GM21717 (cell line): ENCODE measurements at regions not wholly inside any gene's neighbourhood (a gene's known extent, or its start where the extent isn't known, plus 50 kb on each side); places are given as distances from the start of the nearest gene placed in this dataset.

Experiments used
- ATAC-seq: cut with Tn5 transposase; IDR thresholded peaks from one replicate; pipeline ENCODE4 v1.9.1; 2021; ENCODE audit warnings: mild to moderate bottlenecking, moderate library complexity; ENCODE audit not compliant: unreplicated experiment

DNA sequence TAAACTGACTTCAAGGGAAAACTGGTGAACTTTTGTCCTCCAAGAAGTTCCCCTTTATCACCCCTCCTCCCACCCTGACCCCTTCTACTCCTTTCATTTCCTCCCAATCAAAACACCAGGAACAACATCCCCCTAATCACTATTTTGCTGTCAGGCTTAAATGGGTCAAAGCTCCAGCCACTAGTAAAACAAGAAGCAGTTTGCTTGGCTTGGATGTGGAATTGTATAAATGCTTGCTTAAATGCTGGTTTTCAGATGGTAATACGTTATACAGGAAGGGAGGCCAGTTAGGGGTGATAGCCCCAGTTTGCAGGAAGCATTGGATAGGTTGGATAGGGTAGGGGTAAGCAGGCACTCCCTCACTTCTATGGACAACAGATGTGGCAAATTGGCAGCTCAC is 473.6 kb downstream of the AGTPBP1 start:
- ATAC-seq = no peak

DNA sequence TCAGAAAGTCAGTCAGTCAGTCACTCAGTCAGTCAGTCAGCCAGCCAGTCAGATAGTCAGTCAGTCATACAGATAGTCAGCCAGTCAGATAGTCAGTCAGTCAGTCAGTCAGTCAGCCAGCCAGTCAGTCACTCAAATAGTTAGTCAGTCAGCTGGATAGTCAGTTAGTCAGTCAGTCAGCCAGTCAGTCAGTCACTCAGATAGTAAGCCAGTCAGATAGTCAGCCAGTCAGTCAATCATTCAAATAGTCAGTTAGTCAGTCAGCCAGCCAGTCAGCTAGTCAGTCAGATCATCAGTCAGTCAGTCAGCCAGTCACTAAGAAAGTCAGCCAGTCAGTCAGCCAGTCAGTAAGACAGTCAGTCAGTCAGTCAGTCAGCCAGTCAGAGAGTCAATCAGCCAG is 477.1 kb downstream of the AGTPBP1 start:
- no peak for ATAC-seq

DNA sequence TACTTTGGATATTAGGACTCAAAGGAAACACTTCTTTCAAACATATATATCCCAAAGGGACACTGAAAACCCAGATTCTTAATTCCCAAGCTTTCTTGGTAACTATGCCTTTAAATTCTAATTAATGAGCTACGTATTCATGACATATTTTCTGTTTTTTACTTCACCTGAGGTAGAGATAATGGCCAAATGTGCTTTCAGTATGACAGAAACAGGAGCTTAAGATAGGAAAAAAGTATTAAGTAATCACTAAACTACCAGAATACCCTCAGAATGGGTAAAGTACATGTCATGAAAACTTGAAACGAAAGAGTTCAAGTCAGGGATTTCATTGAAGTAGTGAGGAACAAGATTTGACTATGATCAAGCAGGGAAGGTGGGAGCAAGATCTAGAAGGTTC is 478.5 kb downstream of the AGTPBP1 start:
- ATAC-seq = no peak

DNA sequence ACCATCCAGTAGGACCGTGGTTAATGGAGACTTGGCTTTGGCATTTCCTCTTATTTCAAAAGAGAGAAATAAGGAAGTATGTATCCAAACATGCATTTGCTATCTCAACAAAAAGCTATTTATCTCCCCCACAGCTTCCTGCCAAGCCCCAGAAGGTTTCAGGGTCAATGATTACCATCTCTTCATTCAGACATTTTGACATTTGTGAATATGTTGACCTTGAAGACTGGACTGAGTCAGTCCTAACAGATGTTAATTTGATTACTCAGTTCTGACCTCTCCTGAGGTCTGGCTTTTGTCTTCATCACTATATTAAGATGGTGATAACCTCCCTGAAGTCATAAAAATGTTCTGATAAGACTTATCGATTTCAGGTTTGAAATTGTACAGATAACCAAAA is 479.4 kb downstream of the AGTPBP1 start:
- ATAC-seq = no peak

DNA sequence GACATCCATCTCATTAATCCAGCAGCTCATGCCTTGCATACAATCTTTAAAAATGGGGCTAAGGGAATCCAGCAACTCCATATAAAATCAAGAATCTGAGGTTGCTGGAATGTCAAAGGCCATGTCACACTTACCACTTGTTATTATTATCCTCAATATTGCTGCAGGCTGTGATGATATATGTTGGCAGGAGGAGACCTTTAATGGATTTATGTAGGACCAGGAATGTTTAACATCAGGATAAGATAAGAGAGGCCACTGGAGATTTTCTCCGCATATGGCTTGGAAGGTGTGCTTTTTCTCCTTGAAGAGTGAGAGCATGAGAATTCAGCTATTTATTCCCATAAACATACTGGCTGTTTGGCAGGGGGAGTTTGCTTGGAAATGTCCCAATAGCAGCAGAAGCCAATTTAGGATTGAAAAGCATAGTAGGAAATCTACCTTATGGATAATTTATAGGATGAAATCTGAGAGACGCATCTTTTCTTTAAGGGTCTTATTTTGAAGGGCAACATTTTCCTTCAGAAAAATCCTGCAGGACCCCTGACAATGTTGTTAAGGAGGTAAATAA is 481.4 kb downstream of the AGTPBP1 start:
- no peak for ATAC-seq

DNA sequence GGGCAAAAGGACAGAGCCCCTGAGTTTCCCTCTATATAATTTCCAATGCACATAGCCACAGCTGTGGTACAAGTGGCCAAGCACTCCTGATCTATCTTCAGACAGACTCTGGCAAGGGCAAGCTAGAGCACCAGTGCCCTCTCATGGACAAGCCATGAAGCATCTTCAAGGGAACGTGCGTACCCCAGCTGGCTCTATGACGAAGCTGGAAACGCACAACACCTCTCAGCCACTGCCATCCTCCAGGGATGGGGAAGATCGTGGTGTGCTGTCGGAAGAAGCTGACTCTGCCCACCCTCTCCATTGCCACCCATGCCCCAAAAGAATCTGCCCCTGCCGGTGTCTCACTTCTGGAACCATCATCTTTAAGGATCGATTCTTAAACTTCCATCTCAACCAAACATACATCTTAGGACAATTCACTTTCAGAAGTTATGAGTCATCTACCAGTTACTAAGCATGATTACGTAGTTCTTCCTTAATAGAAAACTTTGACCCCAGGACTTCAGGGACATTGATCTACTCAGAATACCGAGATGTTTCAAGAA is 482.9 kb downstream of the AGTPBP1 start:
- ATAC-seq = no peak

DNA sequence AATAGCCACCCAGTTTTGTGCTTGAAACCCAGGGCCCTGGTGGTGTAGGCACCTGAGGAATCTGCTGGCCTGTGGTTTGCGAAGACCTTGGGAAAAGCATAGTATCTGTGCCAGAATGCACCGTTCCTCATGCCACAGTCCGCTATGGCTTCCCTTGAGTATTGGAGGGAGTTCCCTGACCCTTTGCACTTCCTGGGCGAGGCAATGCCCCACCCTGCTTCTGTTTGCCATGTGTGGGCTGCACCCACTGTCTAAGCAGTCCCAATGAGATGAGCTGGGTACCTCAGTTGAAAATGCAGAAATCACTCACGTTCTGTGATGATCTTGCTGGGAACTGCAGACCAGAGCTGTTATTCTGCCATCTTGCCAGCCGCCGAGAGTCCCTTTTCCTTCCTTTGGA is 483.5 kb downstream of the AGTPBP1 start:
- no peak for ATAC-seq

DNA sequence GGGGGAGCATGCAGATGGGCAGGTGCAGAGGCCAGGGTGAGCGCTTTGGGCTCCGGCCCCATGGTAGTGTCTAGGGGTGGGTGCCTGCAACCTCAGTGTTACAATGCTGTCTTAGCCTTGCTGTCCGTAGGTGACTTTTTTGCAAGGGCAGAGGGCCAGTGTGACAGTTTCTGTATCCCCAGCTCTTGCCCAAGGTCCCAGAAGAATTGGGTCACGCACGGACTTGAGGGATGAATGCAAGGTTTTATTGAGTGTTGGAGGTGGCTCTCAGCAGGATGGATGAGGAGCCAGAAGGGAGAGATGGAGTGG is 492.5 kb downstream of the AGTPBP1 start:
- no peak for ATAC-seq

DNA sequence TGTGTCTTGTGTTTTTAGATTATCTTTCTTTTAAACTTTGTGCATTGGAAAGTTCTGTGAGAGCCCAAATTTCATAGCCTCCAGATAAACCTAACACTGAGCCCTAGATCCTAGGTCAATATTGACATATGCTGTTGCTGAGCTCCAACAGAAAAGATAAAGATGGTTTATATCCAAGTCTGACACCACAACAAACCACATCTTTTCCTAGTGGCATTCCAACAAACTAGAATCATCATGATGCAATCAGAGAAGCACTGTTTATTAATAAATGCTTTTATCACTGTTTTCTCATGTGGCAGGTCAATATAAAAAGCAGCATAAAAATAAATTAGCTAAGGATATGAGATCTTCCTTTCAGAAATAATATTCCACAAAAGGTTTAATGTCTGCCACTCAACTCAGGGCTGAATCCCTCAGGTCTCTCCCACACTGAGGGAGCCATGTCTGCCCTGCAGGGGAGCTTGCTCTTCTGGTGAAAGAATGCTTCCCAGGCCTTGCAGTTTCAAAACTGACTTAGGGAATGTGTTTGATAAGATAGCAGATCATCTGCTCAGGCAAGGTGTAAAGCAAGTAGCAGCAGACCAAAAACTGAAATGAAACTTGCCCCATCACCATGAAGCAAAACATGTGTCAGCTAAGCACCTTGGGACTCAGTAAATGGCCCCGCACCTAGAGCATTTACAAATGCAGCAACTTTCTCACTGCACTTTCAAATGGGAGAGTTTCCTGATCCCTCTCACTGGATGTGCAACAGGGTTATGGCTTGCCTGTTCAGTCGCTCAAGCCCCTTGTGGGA is 493.0 kb downstream of the AGTPBP1 start:
- ATAC-seq = no peak

DNA sequence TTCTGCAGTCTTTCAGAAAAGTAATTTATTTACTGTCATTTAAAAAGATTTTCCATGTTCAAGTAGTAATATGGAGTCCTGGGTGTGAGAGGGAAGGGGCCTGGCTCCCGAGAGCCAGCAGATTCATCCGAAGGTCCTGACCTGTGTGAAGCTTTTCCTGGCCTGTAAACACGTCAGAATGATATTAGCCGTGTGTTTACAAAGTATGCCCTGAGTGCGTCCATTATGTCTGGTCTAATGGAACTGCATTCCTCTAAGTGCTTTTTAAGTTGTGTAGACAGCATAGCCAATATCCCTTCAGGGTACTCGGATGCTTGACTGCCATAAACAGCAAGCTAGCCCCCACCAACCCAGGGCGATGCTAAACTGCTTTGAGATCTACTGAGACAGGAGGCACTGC is 495.2 kb downstream of the AGTPBP1 start:
- no peak for ATAC-seq

DNA sequence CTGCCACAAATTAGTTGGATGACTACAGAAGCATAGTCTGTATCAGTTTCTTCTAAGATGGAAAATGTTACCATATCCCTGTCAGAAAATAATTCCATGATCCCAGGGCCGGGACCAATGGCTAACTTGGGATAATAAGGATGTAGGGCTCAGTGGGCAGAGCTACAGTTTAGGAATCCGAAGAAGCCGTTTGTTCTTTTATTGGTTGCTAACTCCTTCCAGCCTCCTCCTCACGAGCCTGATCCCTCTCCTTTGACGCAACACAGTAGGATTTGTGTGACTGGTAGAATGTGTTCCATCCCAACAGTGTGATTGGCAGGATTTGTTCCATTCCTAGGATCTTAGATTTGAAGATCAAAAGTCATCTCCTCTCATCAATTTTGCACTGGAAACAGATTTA is 496.9 kb downstream of the AGTPBP1 start:
- no peak for ATAC-seq

DNA sequence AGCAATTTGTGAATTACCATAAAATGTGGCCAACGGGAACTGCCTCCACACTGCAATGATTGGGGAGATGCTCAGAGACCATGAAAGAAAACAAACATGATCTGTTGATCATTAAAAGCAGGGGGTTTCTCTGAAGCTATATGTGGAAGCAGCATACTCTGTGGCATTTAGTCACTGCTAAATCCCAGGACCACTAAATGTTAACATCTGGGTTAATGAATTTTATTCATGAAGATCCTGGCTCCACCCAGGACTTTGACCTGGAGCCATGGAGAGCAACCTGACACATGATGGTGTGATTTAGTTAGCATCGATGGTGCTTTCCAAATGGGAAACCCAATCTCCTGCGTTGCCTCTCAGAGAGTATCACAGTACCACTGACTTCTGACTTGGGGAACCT is 497.8 kb downstream of the AGTPBP1 start:
- ATAC-seq = no peak

DNA sequence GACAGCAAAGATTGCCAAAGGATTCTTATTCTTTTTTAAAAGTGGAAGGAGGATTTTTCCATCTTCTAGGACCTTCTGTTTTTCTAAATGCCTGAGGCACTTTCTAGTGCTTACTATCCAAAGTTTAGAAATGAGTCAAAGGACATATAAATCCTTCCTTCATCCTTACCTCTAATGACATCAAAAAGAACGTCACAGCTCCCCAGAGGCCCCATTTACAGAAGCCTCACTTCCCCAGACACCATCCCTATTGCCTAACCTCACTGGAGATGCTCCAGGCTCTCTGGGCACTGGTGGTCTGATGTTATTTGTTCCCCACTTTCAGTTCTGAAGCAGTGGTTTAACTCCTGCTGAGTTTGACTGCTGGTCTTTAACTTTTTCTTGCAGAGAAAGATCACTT is 504.3 kb downstream of the AGTPBP1 start:
- no peak for ATAC-seq

DNA sequence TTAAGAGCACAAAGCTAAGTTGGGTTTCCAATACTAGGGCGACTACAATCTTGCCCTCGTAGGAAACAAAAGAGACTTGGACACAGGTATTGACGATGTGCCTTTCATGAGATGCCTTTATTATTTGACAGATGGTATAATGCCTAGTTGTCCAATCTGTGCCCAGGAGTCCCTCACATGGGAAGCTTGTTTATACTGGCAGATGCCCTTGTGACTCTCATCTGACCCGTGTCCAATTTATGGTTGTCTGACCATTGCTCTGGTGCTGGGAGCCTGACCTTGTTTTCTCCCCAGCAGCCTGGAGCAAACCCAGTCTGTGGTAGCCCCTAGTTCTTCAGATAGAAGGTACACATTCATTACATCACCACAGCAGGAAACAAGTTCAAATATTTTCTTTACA is 511.7 kb downstream of the AGTPBP1 start:
- no peak for ATAC-seq

DNA sequence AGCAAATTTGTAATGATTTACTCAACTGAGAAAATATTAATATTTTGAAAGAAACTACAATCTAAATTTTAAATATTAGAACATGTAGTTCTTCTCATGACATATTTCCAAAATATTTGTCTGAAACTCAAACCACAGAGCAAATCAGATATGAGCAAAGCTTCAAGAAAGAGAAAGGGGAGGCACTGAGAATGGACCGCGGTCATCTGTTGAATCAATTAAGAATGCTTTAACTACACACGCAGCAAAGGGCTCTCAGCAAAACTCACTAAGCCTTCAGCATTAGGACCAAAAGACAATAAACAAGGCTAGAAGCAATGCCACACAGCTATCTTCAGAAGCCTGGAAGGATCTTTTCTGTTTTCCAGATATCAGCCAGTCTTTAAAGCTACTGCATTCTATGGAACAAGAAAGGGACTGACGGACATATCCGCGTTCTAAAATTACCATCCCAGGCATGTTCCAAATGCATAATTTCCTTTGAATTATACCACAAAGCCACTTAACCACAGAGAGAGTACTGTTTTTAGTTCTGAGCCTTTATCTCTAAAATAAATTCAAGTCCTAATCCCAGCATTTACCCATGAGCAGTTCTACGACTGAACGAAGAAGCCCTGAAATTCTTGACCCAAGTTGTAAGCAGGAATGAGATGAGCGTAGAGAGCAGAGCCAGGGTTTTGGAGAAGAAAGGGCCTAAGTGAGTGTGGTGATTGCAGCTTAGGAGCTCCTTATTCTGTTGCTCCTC is 513.5 kb downstream of the AGTPBP1 start:
- no peak for ATAC-seq

DNA sequence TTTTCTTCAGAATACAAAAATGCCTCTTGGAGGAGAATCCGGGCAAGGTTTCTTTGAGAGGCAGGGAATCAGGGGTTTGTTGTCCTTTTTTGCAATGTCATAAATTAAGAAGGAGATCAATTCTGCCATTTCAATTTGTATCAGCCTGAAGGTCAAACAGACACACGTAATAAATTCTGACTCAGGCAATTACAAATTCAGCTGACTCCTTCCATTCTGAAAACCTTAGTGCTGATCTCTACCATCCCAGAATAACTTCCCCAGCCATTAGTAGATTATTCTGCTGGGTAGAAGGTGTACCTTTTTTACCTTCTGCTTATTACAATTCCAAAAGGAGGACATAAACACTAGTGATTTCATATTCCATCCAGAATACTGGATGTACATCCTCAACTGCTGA is 516.6 kb downstream of the AGTPBP1 start:
- no peak for ATAC-seq

DNA sequence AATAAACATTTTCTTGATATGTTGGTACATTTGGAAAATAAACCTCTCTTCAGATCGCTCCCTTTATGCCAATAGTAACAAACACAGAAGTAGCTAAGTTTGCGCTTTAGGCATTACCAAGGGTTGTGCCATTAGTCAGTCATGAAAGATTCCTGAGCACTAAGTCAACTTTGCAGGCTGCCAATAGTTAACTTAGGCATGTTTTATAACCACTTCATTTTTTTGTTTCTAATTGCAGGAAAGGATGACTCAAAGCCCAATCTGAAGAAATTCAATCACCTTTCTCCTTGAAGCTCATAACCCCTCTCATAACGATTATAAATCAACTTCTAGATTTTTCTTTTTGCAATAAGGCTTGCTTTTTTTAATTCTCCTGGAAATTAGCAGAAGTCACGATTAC is 517.0 kb downstream of the AGTPBP1 start:
- no peak for ATAC-seq

DNA sequence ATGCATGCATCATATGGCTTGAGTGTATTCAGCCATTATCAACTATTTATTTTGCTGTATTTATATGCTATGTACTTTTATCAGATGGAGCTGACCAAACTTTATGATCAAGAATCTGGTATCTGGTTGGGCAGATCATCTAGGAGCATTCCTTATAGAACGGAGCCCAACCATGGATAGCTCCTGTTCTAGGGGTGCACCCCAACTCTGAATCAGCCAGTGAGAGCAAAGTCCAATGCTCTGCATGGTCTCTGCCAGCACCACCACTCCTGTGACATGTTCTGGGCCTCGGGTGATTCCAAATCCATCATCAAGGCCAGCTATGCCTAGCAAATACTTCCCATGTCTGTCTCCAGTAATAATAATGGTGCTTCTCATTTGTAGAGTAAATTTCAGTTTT is 517.5 kb downstream of the AGTPBP1 start:
- ATAC-seq = no peak

DNA sequence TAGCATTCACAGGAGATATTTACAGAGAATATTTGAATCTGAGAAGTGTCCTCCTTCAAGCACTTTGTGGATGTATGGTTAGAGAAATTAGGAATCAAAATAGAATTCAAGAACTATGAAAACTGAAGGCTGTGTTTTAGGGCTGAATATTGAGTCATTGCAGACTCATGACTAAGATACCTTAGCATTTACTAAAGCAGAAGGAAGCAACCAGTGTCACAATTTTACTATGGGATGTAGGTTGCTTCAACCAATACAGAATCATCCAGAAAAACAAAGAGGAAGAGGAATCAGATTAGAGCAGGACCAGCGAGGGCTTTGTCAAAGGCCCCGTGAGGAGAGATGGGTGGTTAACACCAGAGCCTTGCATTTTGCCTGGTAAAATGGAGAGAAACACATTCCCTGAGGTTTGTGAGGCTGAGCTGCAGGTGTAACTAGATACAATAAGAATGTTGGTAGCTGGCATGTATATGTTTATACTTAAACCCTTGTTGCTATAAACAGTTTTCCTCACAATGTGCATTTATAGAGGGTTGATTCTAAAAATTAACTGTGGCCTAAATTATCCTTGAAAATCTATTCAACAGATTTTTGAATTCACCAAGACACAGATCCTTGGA is 518.1 kb downstream of the AGTPBP1 start:
- ATAC-seq = no peak

DNA sequence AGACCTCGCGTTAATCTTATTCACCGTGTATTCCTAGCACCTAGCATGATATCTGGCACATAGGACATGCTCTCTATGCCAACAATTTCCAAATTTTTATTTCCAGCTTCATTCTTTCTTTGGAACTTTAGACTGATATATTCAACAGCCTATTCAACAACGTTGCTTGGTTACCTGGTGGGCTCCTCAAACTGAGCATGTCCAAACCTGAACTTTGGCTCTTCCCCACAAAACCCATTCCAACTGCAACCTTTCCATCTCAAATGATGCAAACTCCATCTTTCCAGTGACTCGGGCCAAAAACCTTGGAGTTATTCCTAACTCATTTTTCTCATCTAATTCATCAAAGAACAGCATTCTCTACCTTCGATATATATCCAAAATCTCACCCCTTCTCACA is 525.2 kb downstream of the AGTPBP1 start:
- no peak for ATAC-seq

DNA sequence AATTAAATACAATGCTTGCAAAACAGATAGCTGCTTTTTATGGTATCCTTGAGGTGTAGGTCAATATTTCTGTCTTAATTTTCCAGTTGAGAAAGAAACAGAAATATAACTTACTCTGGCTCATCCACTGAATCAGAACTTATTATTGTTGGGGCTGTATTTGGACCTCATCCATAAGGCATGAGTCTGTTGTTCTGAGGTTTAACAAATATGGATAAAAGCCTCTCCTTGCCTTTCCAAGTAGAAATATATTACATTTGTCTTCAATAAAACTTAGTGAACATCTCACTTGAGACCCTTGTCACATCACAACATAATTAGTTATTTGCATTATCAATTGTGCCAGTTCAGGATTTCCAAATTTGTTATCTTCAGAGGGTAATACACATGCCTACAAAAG is 525.8 kb downstream of the AGTPBP1 start:
- ATAC-seq = no peak

DNA sequence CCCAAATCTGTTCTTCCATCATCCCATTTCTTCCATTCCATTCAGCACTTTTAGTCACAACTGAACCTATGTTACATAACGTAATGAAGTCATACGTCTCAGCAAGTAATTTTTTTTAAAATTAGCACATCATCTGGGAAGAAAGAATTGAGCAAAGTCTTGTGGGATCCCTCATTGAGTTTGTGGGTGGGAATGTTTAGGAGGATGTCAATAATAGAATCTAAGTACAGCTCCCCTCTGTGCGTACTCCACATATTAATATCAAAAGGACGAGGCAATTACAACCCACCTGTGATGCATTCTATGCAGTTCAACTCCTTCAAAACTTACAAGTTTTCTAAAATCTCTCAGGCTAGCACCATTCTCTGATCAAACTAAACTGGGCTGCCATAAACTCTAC is 526.3 kb downstream of the AGTPBP1 start:
- no peak for ATAC-seq
